Kidney (tissue), 13 donors: ENCODE measurements at regions not wholly inside any gene's neighbourhood (a gene's known extent, or its start where the extent isn't known, plus 50 kb on each side); places are given as distances from the start of the nearest gene placed in this dataset.

Experiments
- DNase-seq, 5 donors: peaks; one replicate each; pipeline ENCODE4 v3.0.0-alpha.2; 2013 to 2020
- FAIRE-seq: peaks from 2 replicates; lab custom pipeline; 2012; peaks lifted over from hg19 to GRCh38; lab: Jason Lieb, UNC
- H3K27ac ChIP-seq, 2 donors: one replicate each; pipeline ENCODE4 v1.7.0; 2013; ENCODE audit warnings: low read depth in 2 of 2, low read length in 2 of 2, inconsistent platforms in 1 of 2
- H3K27me3 ChIP-seq: one replicate; pipeline ENCODE4 v1.7.1; 2013; ENCODE audit warnings: low read length, inconsistent platforms; ENCODE audit not compliant: control insufficient read depth, insufficient read depth
- H3K36me3 ChIP-seq, 3 donors: one replicate each; pipeline versions ENCODE4 v1.7.0 to v1.7.1; 2013; ENCODE audit warnings: low read length in 3 of 3, control low read depth in 1 of 3, inconsistent platforms in 1 of 3; ENCODE audit not compliant: insufficient read depth in 3 of 3, control insufficient read depth in 2 of 3
- H3K4me1 ChIP-seq, 3 donors: one replicate each; pipeline versions ENCODE4 v1.7.0 to v1.7.1; 2013; ENCODE audit warnings: low read length in 3 of 3, inconsistent platforms in 1 of 3, low read depth in 1 of 3; ENCODE audit not compliant: control insufficient read depth in 2 of 3, insufficient read depth in 2 of 3
- H3K4me3 ChIP-seq, 3 donors: one replicate each; pipeline versions ENCODE4 v1.7.0 to v1.8.1; 2013; ENCODE audit warnings: low read length in 3 of 3, control low read depth in 1 of 3, inconsistent platforms in 1 of 3
- H3K9ac ChIP-seq, 3 donors: one replicate each; pipeline versions ENCODE4 v1.7.0 to v1.7.1; 2013; ENCODE audit warnings: low read length in 3 of 3, control low read depth in 1 of 3, inconsistent platforms in 1 of 3
- H3K9me3 ChIP-seq, 3 donors: one replicate each; pipeline versions ENCODE4 v1.7.0 to v1.7.1; 2013; ENCODE audit warnings: low read length in 3 of 3, control low read depth in 1 of 3, inconsistent platforms in 1 of 3; ENCODE audit not compliant: control insufficient read depth in 2 of 3, insufficient read depth in 1 of 3
- intact Hi-C: fragments of 100-400 bp; cut with DNase I; formaldehyde crosslinking; loops from one replicate; pipeline ENCODE4 v1.11.1; 2022
- TF ChIP-seq, protein P1 (sequence below): IDR thresholded peaks from 3 replicates; pipeline ENCODE4 v1.5.1; 2012; ENCODE audit warnings: mild to moderate bottlenecking, moderate library complexity, borderline replicate concordance; ENCODE audit not compliant: insufficient read depth; ENCODE audit errors: extremely low read depth
- donor health status: control.
- donor health status: control.
- donor health status: control.
- donor health status: control.
- donor health status: control.
- donor health status: DM: yes; HTN: yes; CAD: no.
- donor health status: Normal renal cell carcinoma (clear cell type).

DNA sequence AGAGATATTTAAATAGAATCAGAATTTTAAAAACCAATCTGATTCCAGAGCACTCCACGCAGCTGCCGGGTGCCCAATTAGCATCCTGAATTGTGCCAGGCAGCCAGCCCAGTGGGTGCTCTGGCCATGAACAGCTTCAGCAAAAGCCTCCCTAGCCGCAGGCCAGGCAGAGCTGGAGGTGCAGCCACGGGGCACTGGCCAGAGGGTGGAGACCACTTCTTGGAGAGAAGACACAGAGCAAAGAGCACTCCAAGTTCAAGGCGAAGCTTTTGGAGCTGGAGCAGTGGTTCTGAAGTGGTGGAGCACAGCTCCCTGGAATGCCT, 475.6 kb upstream of the PROK2 start:
- no peaks in the 10 kb centered on the region for H3K27me3 ChIP-seq
- no peak overlapping the region for H3K27ac ChIP-seq
- TF ChIP-seq, protein P1, sequence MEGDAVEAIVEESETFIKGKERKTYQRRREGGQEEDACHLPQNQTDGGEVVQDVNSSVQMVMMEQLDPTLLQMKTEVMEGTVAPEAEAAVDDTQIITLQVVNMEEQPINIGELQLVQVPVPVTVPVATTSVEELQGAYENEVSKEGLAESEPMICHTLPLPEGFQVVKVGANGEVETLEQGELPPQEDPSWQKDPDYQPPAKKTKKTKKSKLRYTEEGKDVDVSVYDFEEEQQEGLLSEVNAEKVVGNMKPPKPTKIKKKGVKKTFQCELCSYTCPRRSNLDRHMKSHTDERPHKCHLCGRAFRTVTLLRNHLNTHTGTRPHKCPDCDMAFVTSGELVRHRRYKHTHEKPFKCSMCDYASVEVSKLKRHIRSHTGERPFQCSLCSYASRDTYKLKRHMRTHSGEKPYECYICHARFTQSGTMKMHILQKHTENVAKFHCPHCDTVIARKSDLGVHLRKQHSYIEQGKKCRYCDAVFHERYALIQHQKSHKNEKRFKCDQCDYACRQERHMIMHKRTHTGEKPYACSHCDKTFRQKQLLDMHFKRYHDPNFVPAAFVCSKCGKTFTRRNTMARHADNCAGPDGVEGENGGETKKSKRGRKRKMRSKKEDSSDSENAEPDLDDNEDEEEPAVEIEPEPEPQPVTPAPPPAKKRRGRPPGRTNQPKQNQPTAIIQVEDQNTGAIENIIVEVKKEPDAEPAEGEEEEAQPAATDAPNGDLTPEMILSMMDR, result no peak
- intact Hi-C loops, result no loop called here
- no peak overlapping the region for H3K4me3 ChIP-seq
- no peaks in the 10 kb centered on the region for H3K9me3 ChIP-seq
- DNase-seq, result no peak
- H3K9ac ChIP-seq, result no peak overlapping the region
- FAIRE-seq, result no peak
- no peaks in the 10 kb centered on the region for H3K36me3 ChIP-seq
- peaks cover 0 to 9% (median 8%) of the 10 kb centered on the region in 3 donors for H3K4me1 ChIP-seq

DNA sequence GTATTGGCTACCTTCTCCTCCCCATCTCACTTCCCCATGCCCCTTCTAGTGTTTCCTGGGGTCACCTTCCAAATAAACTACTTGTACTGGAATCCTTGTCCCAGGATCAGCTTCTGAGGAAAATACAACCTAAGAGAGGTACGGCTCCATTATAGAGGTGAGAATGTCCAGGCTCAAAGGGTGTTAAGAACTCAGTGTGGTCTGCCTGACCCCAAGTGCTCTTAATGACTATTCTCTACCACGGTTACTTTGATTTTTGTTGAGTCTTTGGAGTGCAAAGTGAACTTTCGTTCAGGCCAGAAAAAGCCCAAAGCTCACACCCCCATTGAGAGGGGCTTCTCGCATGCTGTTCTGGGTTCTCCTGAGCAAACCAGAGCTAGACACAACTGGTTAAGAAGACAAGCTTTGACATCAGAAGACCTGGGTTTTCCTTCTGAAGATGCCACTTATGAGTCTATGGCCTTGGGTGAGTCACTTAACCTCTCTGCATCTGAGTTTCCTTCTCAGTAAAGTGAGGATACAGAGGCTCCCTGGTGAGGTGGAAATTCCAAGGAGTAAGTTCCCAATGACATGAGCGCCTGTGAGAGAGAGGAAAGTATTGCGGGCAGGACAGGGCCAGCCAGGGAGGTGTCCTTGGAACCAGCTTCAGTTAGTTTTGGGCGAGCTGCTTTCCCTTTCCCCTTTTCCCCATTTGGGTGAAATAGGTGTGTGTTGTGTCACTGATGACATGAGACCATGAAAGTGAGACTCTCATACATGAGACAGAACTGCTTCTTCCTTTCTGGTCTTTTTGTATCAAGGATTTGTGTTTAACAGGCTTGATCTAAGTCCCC, 475.0 kb upstream of the PROK2 start:
- H3K9me3 ChIP-seq, result no peaks in the 10 kb centered on the region
- TF ChIP-seq, protein P1, result no peak
- H3K4me3 ChIP-seq, result no peak overlapping the region
- no peak overlapping the region for H3K9ac ChIP-seq
- H3K4me1 ChIP-seq, result peaks cover 0 to 12% (median 9%) of the 10 kb centered on the region in 3 donors
- FAIRE-seq (no peak), DNase-seq (no peak)
- no peaks in the 10 kb centered on the region for H3K36me3 ChIP-seq
- intact Hi-C loops, result no loop called here
- H3K27me3 ChIP-seq, result no peaks in the 10 kb centered on the region
- H3K27ac ChIP-seq, result no peak overlapping the region

DNA sequence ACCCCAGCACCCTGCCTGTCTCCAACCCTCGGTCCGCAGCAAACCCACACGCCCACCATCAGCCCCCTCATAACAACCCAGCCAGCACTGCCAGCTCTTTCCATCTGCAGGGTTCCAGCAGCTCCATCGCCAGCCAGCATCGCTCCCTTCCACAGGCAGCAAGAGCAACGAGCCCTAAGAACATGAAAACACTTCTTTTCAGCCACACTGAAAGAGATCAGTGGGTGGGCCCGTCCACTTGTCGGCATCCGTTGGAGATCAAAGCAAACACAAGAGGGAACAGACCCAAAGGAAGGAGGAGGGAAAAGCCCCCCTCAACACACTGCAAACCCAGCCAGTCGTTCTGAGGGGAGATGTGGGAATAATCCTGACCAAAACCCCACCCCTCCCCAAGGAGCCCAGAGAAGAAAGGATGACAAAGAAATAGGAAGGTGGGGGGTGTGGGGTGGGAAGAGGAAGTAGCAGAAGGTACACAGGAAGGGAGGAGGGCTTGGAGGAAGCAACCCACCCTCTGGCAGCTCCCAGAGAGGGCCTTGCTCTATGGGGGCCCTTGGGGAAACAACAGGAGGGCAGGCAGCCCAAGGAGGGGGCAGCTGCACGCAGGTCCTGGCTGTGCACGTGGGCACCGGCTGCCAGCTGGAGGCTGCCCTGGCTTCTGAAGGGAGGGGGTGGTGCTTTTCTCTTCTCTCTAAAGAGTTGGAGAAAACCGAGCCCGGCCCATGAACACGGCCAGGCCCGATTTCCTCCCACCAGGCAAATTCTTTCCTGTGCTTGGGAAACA, 473.6 kb upstream of the PROK2 start:
- DNase-seq (no peak), FAIRE-seq (no peak)
- Histone ChIP-seq H3K9ac (no peak overlapping the region), H3K4me1 (peaks cover 0 to 12% (median 9%) of the 10 kb centered on the region in 3 donors), H3K9me3 (no peaks in the 10 kb centered on the region), H3K4me3 (no peak overlapping the region), H3K27ac (no peak overlapping the region), H3K27me3 (no peaks in the 10 kb centered on the region), H3K36me3 (no peaks in the 10 kb centered on the region)
- TF ChIP-seq, protein P1, result no peak
- intact Hi-C loops, result no loop called here
